Tibial nerve (tissue), 4 donors: ENCODE measurements at regions not wholly inside any gene's neighbourhood (a gene's known extent, or its start where the extent isn't known, plus 50 kb on each side); places are given as distances from the start of the nearest gene placed in this dataset.

Experiments
- CTCF ChIP-seq, 5 experiments: fragments of 200-600 bp in 3 of 5; fragments of 450-650 bp in 2 of 5; sonication (generic) in 3 of 5; IDR thresholded peaks; one replicate each; pipeline ENCODE4 v1.5.1; 2016 to 2019; ENCODE audit warnings: antibody characterized with exemption in 5 of 5, mild to moderate bottlenecking in 3 of 5, moderate library complexity in 2 of 5
- EP300 ChIP-seq, 2 donors: sonication (generic); formaldehyde crosslinking; IDR thresholded peaks; one replicate each; pipeline ENCODE4 v1.6.1; 2017; ENCODE audit warnings: antibody characterized with exemption in 2 of 2, mild to moderate bottlenecking in 1 of 2
- POLR2A ChIP-seq, 2 donors: fragments of 450-650 bp; IDR thresholded peaks; one replicate each; pipeline ENCODE4 v1.6.1; 2017; ENCODE audit warnings: antibody characterized with exemption in 2 of 2, mild to moderate bottlenecking in 2 of 2, moderate library complexity in 2 of 2

DNA sequence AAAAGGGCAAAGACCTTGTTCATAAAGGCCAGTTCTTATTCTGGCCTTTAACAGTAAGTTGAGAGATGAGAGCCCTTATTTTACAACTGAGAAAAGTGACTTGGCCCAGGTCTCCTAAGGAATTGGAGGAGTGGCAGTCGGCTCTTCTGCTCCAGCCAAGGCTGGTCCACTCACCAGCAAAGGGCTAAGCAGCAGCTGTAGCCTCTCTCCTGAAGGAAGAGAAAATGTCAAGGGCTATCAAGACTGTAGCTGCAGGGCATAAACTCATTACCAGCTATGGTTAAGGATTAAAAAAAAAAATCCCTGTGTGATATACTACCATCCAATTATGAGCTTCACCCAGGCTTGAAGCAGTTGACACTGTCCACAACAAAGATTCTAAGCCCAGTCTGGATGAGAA is 138.6 kb upstream of the RAD23B start:
- TF ChIP-seq POLR2A (IDR thresholded peaks at IDR 0.05) (no peak), EP300 (IDR thresholded peaks at IDR 0.05) (no peak), CTCF (IDR thresholded peaks at IDR 0.05) (no peak)
